Karpas-422 (cell line): ENCODE measurements at regions not wholly inside any gene's neighbourhood (a gene's known extent, or its start where the extent isn't known, plus 50 kb on each side); places are given as distances from the start of the nearest gene placed in this dataset.
A peak's percentile ranks its signal among the peaks of the same experiment; 100 is the strongest.
"Not testable (repeated sequence)": the region's sequence is repeated elsewhere in the genome, so short reads cannot be mapped to it uniquely, and the experiment has no call there.

Experiments
- DNase-seq: peaks from one replicate; pipeline ENCODE4 v3.0.0-alpha.2; 2015
- H2AFZ ChIP-seq: fragments of 200-600 bp; sonication (generic); 2 replicates; pipeline ENCODE4 v1.6.1; 2014; ENCODE audit warnings: antibody characterized with exemption, low read length, mixed read lengths
- H3K27ac ChIP-seq: fragments of 200-600 bp; sonication (generic); 2 replicates; pipeline ENCODE4 v1.5.1; 2014; ENCODE audit warnings: mild to moderate bottlenecking, low read length, moderate library complexity
- H3K27me3 ChIP-seq: fragments of 200-600 bp; sonication (generic); 2 replicates; pipeline ENCODE4 v1.6.1; 2014; ENCODE audit warnings: low read length, mixed read lengths
- H3K36me3 ChIP-seq: fragments of 200-600 bp; sonication (generic); 2 replicates; pipeline ENCODE4 v1.6.1; 2014; ENCODE audit warnings: low read length, mixed read lengths; ENCODE audit not compliant: insufficient read depth
- H3K4me1 ChIP-seq: fragments of 200-600 bp; sonication (generic); 2 replicates; pipeline ENCODE4 v1.6.1; 2014; ENCODE audit warnings: mild to moderate bottlenecking, low read length, mixed read lengths
- H3K4me2 ChIP-seq: fragments of 200-600 bp; sonication (generic); 2 replicates; pipeline ENCODE4 v1.6.1; 2014; ENCODE audit warnings: low read length, low read depth, mild to moderate bottlenecking; ENCODE audit not compliant: poor library complexity, severe bottlenecking
- H3K4me3 ChIP-seq: fragments of 200-600 bp; sonication (generic); 2 replicates; pipeline ENCODE4 v1.5.1; 2014; ENCODE audit warnings: mild to moderate bottlenecking, antibody characterized with exemption, low read length, mixed read lengths
- H3K79me2 ChIP-seq: fragments of 200-600 bp; sonication (generic); 2 replicates; pipeline ENCODE4 v1.6.1; 2014; ENCODE audit warnings: mild to moderate bottlenecking, low read length, mixed read lengths
- H3K9ac ChIP-seq: fragments of 200-600 bp; sonication (generic); 2 replicates; pipeline ENCODE4 v1.6.0; 2014; ENCODE audit warnings: low read length
- H3K9me2 ChIP-seq: fragments of 200-600 bp; sonication (generic), shearing (Covaris generic); replicated peaks from 2 replicates; pipeline ENCODE4 v1.6.0; 2014; ENCODE audit warnings: mild to moderate bottlenecking, low read length, moderate library complexity; ENCODE audit not compliant: insufficient read depth
- H3K9me3 ChIP-seq: fragments of 300-700, 200-600 bp; sonication (generic); 2 replicates; pipeline ENCODE4 v1.6.1; 2014; ENCODE audit warnings: low read length, mixed read lengths
- H4K20me1 ChIP-seq: fragments of 200-600 bp; sonication (generic); 2 replicates; pipeline ENCODE4 v1.6.1; 2014; ENCODE audit warnings: mild to moderate bottlenecking, antibody characterized with exemption, low read length, low read depth; ENCODE audit not compliant: insufficient read depth

- no peaks in the 10 kb centered on the region for H3K9me3 ChIP-seq
- DNase-seq = no peak
Observed at GRCh38 chr2:125408874-125409538, 1247.0 kb upstream of the GYPC start.

GRCh38 chr2:125418483-125418882 lies 1237.5 kb upstream of the GYPC start:
- H3K4me1 ChIP-seq = no peaks in the 10 kb centered on the region
- no peak for DNase-seq
- H3K9ac ChIP-seq = no peak overlapping the region
- no peak overlapping the region for H3K4me2 ChIP-seq
- H4K20me1 ChIP-seq = no peaks in the 10 kb centered on the region
- no peaks in the 10 kb centered on the region for H3K9me2 ChIP-seq
- no peak overlapping the region for H2AFZ ChIP-seq
- H3K36me3 ChIP-seq = no peaks in the 10 kb centered on the region
- no peaks in the 10 kb centered on the region for H3K27me3 ChIP-seq
- H3K9me3 ChIP-seq = no peaks in the 10 kb centered on the region
- H3K27ac ChIP-seq = no peak overlapping the region
- H3K79me2 ChIP-seq = no peaks in the 10 kb centered on the region
- H3K4me3 ChIP-seq = no peak overlapping the region

More at GRCh38 chr2:125408874-125409538, 1247.0 kb upstream of the GYPC start:
- Histone ChIP-seq H3K27me3 (no peaks in the 10 kb centered on the region), H3K9ac (no peak overlapping the region), H2AFZ (no peak overlapping the region), H3K4me3 (no peak overlapping the region), H3K9me2 (no peaks in the 10 kb centered on the region), H3K36me3 (no peaks in the 10 kb centered on the region), H3K4me1 (no peaks in the 10 kb centered on the region), H4K20me1 (no peaks in the 10 kb centered on the region), H3K79me2 (no peaks in the 10 kb centered on the region), H3K27ac (no peak overlapping the region), H3K4me2 (no peak overlapping the region)

- not testable (repeated sequence) for H3K27me3 ChIP-seq, H4K20me1 ChIP-seq, H3K27ac ChIP-seq, H3K36me3 ChIP-seq, H3K9me2 ChIP-seq, H3K79me2 ChIP-seq, H3K9ac ChIP-seq, H2AFZ ChIP-seq, H3K4me3 ChIP-seq, H3K4me1 ChIP-seq, DNase-seq, H3K4me2 ChIP-seq, H3K9me3 ChIP-seq
Observed at GRCh38 chr2:125422198-125422770, 1233.7 kb upstream of the GYPC start.

- no peak overlapping the region for H3K27ac ChIP-seq
- no peak overlapping the region for H3K4me2 ChIP-seq
- no peaks in the 10 kb centered on the region for H3K79me2 ChIP-seq
- H3K9me3 ChIP-seq = no peaks in the 10 kb centered on the region
- H4K20me1 ChIP-seq = no peaks in the 10 kb centered on the region
- H3K4me3 ChIP-seq = no peak overlapping the region
- no peaks in the 10 kb centered on the region for H3K27me3 ChIP-seq
- no peak for DNase-seq
- H3K9me2 ChIP-seq = no peaks in the 10 kb centered on the region
- no peaks in the 10 kb centered on the region for H3K4me1 ChIP-seq
- H3K36me3 ChIP-seq = no peaks in the 10 kb centered on the region
- H2AFZ ChIP-seq = no peak overlapping the region
- H3K9ac ChIP-seq = no peak overlapping the region
Observed at GRCh38 chr2:125424266-125424785, 1231.6 kb upstream of the GYPC start.

- no peaks in the 10 kb centered on the region for H3K27me3 ChIP-seq
- H3K9me3 ChIP-seq = no peaks in the 10 kb centered on the region
- H3K4me3 ChIP-seq = no peak overlapping the region
- H3K27ac ChIP-seq = no peak overlapping the region
- no peak overlapping the region for H3K9ac ChIP-seq
- H3K9me2 ChIP-seq = no peaks in the 10 kb centered on the region
- no peaks in the 10 kb centered on the region for H3K36me3 ChIP-seq
- H3K4me1 ChIP-seq = no peaks in the 10 kb centered on the region
- no peaks in the 10 kb centered on the region for H4K20me1 ChIP-seq
- no peak overlapping the region for H3K4me2 ChIP-seq
- DNase-seq = no peak
- H2AFZ ChIP-seq = no peak overlapping the region
- no peaks in the 10 kb centered on the region for H3K79me2 ChIP-seq
Observed at GRCh38 chr2:125427721-125428315, 1228.1 kb upstream of the GYPC start.

GRCh38 chr2:125444106-125444505 lies 1211.9 kb upstream of the GYPC start:
- H3K4me1 ChIP-seq = no peaks in the 10 kb centered on the region
- peak; percentile 52 for DNase-seq
- no peaks in the 10 kb centered on the region for H3K36me3 ChIP-seq
- no peak overlapping the region for H3K9ac ChIP-seq
- no peaks in the 10 kb centered on the region for H4K20me1 ChIP-seq
- H3K27ac ChIP-seq = no peak overlapping the region
- no peak overlapping the region for H3K4me2 ChIP-seq
- H3K4me3 ChIP-seq = no peak overlapping the region
- H3K9me2 ChIP-seq = no peaks in the 10 kb centered on the region
- 0 out of 2 replicates have a peak, but pooled peaks cover 2% of the 10 kb centered on the region for H3K27me3 ChIP-seq
- no peaks in the 10 kb centered on the region for H3K79me2 ChIP-seq
- no peaks in the 10 kb centered on the region for H3K9me3 ChIP-seq
- no peak overlapping the region for H2AFZ ChIP-seq

GRCh38 chr2:125445495-125445894 lies 1210.5 kb upstream of the GYPC start:
- DNase-seq = no peak
- H3K27ac ChIP-seq = no peak overlapping the region
- no peaks in the 10 kb centered on the region for H3K9me2 ChIP-seq
- no peaks in the 10 kb centered on the region for H3K36me3 ChIP-seq
- no peak overlapping the region for H3K4me3 ChIP-seq
- H3K79me2 ChIP-seq = no peaks in the 10 kb centered on the region
- H3K27me3 ChIP-seq = 0 out of 2 replicates have a peak, but pooled peaks cover 2% of the 10 kb centered on the region
- no peaks in the 10 kb centered on the region for H3K9me3 ChIP-seq
- H3K4me2 ChIP-seq = no peak overlapping the region
- no peak overlapping the region for H3K9ac ChIP-seq
- H3K4me1 ChIP-seq = no peaks in the 10 kb centered on the region
- H4K20me1 ChIP-seq = no peaks in the 10 kb centered on the region
- H2AFZ ChIP-seq = no peak overlapping the region

- Histone ChIP-seq H3K27ac (no peak overlapping the region), H3K4me3 (no peak overlapping the region), H3K79me2 (no peaks in the 10 kb centered on the region), H3K9ac (no peak overlapping the region), H3K27me3 (0 out of 2 replicates have a peak, but pooled peaks cover 2% of the 10 kb centered on the region), H3K9me3 (no peaks in the 10 kb centered on the region), H2AFZ (no peak overlapping the region), H4K20me1 (no peaks in the 10 kb centered on the region), H3K4me2 (no peak overlapping the region), H3K36me3 (no peaks in the 10 kb centered on the region), H3K9me2 (no peaks in the 10 kb centered on the region), H3K4me1 (no peaks in the 10 kb centered on the region)
- DNase-seq = no peak
Observed at GRCh38 chr2:125450092-125450491, 1205.9 kb upstream of the GYPC start.
